SK-N-SH (cell line): ENCODE measurements at regions not wholly inside any gene's neighbourhood (a gene's known extent, or its start where the extent isn't known, plus 50 kb on each side); places are given as distances from the start of the nearest gene placed in this dataset.

Experiments
- CTCF ChIP-seq: fragments of 200-600 bp; sonication (generic); IDR thresholded peaks from 2 replicates; pipeline ENCODE4 v1.6.1; 2017; ENCODE audit warnings: antibody characterized with exemption, mild to moderate bottlenecking, moderate library complexity
- ELF1 ChIP-seq: IDR thresholded peaks from 2 replicates; pipeline ENCODE4 v1.4.0; 2012
- MXI1 ChIP-seq: IDR thresholded peaks from 2 replicates; pipeline ENCODE4 v1.6.1; 2012; ENCODE audit warnings: mild to moderate bottlenecking, low read depth, low read length, improper control_type of control experiment
- POLR2AphosphoS5 ChIP-seq: IDR thresholded peaks from 2 replicates; pipeline ENCODE4 v1.6.1; 2012; ENCODE audit warnings: low read depth, low read length
- RAD21 ChIP-seq: IDR thresholded peaks from 2 replicates; pipeline ENCODE4 v1.6.1; 2012; ENCODE audit warnings: mild to moderate bottlenecking, low read length
- RFX5 ChIP-seq: IDR thresholded peaks from 2 replicates; pipeline ENCODE4 v1.6.1; 2012; ENCODE audit warnings: mild to moderate bottlenecking, improper control_type of control experiment, low read length
- SMC3 ChIP-seq: IDR thresholded peaks from 2 replicates; pipeline ENCODE4 v1.6.1; 2012; ENCODE audit warnings: low read depth, low read length, improper control_type of control experiment
- YY1 ChIP-seq: IDR thresholded peaks from 2 replicates; pipeline ENCODE4 v1.4.0; 2012; ENCODE audit warnings: low read depth, mild to moderate bottlenecking
- TF ChIP-seq, protein P1 (sequence below): fragments of 150-350 bp; IDR thresholded peaks from 2 replicates; pipeline ENCODE4 v1.6.1; 2017; ENCODE audit warnings: antibody characterized with exemption, low read length, low read depth, borderline replicate concordance
- TF ChIP-seq, protein P2 (sequence below): IDR thresholded peaks from 2 replicates; pipeline ENCODE4 v1.4.0; 2012; ENCODE audit warnings: low read depth

DNA sequence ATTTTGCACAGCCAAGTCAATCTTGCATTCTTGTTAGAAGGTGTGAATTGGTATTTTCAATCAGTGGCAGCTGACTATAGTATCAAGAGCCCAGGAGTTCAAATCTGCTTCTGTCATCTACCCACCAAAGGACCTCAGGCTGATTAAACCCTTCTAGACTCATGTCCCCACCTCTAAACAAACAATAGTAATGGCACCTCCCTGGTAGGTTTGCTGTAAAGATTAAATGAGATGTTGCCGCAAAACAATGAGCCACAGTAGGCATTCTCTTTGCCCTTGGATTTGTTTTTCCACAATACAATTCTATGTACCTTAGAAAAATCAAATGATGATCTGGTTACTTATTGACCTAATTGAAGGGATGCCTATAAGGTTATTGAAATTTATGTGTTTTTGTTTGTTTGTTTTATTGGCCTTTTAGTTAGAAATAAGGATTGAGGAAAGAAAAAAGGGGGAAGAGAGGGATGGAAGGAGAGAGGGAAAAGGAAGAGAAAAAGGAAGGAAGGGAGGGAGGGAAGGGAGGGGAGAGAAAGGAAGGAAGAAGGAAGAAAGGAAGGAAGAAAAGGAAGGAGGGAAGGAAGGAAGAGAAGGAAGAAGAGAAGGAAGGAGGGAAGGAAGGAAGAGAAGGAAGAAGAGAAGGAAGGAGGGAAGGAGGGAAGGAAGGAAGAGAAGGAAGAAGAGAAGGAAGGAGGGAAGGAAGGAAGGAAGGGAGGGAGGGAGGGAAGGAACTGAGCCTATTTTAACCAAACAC, 110.7 kb downstream of the ETS2 start:
- no peak for TF ChIP-seq CTCF
- TF ChIP-seq YY1, result no peak
- TF ChIP-seq POLR2AphosphoS5, result no peak
- TF ChIP-seq, protein P1, sequence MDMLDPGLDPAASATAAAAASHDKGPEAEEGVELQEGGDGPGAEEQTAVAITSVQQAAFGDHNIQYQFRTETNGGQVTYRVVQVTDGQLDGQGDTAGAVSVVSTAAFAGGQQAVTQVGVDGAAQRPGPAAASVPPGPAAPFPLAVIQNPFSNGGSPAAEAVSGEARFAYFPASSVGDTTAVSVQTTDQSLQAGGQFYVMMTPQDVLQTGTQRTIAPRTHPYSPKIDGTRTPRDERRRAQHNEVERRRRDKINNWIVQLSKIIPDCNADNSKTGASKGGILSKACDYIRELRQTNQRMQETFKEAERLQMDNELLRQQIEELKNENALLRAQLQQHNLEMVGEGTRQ, result no peak
- no peak for TF ChIP-seq SMC3
- TF ChIP-seq RAD21, result no peak
- TF ChIP-seq RFX5, result no peak
- TF ChIP-seq, protein P2, sequence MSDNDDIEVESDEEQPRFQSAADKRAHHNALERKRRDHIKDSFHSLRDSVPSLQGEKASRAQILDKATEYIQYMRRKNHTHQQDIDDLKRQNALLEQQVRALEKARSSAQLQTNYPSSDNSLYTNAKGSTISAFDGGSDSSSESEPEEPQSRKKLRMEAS, result no peak
- no peak for TF ChIP-seq ELF1
- no peak for TF ChIP-seq MXI1
